ENCODE measurements at regions not wholly inside any gene's neighbourhood (a gene's known extent, or its start where the extent isn't known, plus 50 kb on each side); places are given as distances from the start of the nearest gene placed in this dataset.
"Not testable (repeated sequence)": the region's sequence is repeated elsewhere in the genome, so short reads cannot be mapped to it uniquely, and the experiment has no call there.

DNA sequence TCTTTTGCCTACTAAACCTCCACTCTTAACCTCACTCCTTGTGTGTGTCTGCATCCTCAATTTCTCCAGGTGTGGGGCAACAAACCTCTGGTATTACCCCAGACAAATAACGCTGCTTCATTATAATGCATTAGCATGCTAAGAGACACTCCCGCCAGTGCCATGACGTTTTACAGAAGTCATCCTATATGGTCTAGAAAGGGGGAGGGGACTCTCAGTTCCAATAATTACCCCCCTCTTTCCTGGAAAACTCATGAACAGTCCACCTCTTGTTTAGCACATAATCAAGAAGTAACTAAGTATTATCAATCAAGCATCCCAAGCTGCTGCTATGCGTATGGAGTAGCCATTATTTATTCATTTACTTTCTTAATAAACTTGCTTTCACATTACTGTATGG lies 364.5 kb downstream of the TYW1 start:
- Histone ChIP-seq H3K4ac (ENCODE audit: low read depth, low read length) (no peak overlapping the region), H3K27ac (ENCODE audit: low read depth, low read length) (no peak overlapping the region), H3K4me1 (ENCODE audit: control insufficient read depth, low read depth, low read length) (peaks cover 1% of the 10 kb centered on the region), H3K79me1 (ENCODE audit: low read length) (no peaks in the 10 kb centered on the region), H2AK5ac (ENCODE audit: low read length) (no peak overlapping the region), H3K27me3 (ENCODE audit: insufficient read depth, low read length, poor library complexity) (no peaks in the 10 kb centered on the region), H3K79me2 (ENCODE audit: control insufficient read depth, insufficient read depth, low read length) (no peaks in the 10 kb centered on the region), H2BK120ac (ENCODE audit: low read depth, low read length) (no peak overlapping the region), H4K8ac (ENCODE audit: low read depth, low read length) (no peak overlapping the region), H3K36me3 (ENCODE audit: control insufficient read depth, insufficient read depth, low read length) (no peaks in the 10 kb centered on the region), H3K4me3 (ENCODE audit: low read length) (no peak overlapping the region), H3K18ac (ENCODE audit: low read length) (no peak overlapping the region), H2BK5ac (ENCODE audit: low read length) (no peak overlapping the region), H3K23ac (ENCODE audit: low read length) (no peak overlapping the region), H2BK15ac (replicated peaks; ENCODE audit: low read depth) (no peak overlapping the region), H3K9ac (ENCODE audit: low read length) (no peak overlapping the region), H4K5ac (ENCODE audit: low read length) (no peak overlapping the region), H3K56ac (ENCODE audit: low read length) (no peak overlapping the region), H3K4me2 (ENCODE audit: low read length) (no peak overlapping the region)
- no CpG with 5 or more reads among the region's 4 CpGs for WGBS (ENCODE audit: extremely low coverage, insufficient coverage, low lambda C conversion rate)
- no peak for DNase-seq

DNA sequence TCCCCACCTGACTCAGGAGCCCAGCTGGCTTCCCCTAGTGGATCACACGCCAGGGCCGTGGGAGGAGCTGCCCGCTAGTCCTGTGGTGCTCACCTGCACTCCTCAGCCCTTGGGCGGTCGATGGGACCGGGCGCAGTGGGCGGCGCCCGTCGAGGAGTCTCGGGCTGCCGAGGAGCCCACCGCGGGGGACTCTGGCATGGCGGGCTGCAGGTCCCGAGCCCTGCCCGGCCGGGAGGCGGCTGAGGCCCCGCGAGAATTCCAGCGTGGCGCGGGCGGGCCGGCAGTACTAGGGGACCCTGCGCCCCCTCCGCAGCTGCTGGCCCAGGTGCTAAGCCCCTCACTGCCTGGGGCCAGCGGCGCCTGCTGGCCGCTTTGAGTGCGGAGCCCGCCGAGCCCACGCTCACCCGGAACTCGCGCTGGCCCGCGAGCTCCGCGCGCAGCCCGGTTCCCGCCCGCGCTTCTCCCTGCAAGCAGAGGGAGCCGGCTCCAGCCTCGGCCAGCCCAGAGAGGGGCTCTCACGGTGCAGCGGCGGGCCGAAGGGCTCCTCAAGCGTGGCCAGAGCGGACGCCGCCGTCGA lies 367.9 kb downstream of the TYW1 start:
- Histone ChIP-seq H3K79me2 (ENCODE audit: control insufficient read depth, insufficient read depth, low read length) (no peaks in the 10 kb centered on the region), H3K27me3 (ENCODE audit: insufficient read depth, low read length, poor library complexity) (no peaks in the 10 kb centered on the region), H3K79me1 (ENCODE audit: low read length) (no peaks in the 10 kb centered on the region), H3K9ac (ENCODE audit: low read length) (no peak overlapping the region), H3K4me1 (ENCODE audit: control insufficient read depth, low read depth, low read length) (peaks cover 1% of the 10 kb centered on the region), H3K4me3 (ENCODE audit: low read length) (no peak overlapping the region), H3K36me3 (ENCODE audit: control insufficient read depth, insufficient read depth, low read length) (no peaks in the 10 kb centered on the region), H3K18ac (ENCODE audit: low read length) (no peak overlapping the region), H4K5ac (ENCODE audit: low read length) (no peak overlapping the region), H3K56ac (ENCODE audit: low read length) (no peak overlapping the region), H2BK5ac (ENCODE audit: low read length) (no peak overlapping the region), H3K23ac (ENCODE audit: low read length) (no peak overlapping the region), H3K27ac (ENCODE audit: low read depth, low read length) (no peak overlapping the region), H3K4me2 (ENCODE audit: low read length) (no peak overlapping the region), H2BK120ac (ENCODE audit: low read depth, low read length) (no peak overlapping the region), H2AK5ac (ENCODE audit: low read length) (no peak overlapping the region), H3K4ac (ENCODE audit: low read depth, low read length) (no peak overlapping the region), H4K8ac (ENCODE audit: low read depth, low read length) (no peak overlapping the region), H2BK15ac (replicated peaks; ENCODE audit: low read depth) (no peak overlapping the region)
- DNase-seq: no peak
- no CpG with 5 or more reads among the region's 60 CpGs for WGBS (ENCODE audit: extremely low coverage, insufficient coverage, low lambda C conversion rate)

DNA sequence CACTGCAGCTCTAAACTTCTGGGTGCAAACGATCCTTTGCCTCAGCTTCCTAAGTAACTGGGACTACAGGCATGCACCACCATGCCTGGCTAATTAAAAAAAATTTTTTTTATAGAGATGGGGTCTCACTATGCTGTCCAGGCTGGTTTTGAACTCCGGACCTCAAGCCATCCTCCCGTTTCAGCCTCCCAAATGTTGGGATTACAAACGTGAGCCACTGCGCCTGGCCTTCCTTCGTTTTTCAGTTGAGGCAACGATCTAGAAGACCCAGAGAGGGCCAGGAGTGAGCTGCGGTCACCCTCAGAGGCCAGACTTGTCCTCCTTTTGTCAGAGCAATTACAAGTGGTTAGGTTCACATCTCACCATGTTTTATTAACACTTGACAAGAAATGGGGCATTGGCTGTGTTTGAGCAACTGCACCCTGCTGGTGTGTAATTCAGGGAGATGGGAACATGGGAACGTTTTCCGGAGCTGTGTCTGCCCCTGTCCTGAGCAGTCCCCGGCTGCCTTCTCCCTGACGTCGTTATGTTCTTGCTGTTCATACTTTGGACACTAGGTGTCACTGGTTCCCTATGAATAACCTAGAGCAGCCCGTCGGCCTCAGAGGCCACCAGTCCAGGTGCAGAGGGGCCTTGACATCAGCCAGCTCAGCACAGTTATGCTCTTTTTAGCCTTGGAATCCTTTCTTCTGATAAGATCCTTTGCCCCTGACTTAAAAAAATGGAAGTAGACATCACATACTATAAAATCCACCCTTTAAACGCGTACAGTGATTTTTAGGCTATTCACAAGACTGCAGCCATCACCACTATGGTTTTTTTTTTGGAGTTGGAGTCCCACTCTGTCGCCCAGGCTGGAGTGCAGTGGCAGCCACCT lies 375.0 kb downstream of the TYW1 start:
- no peak overlapping the region for H3K9ac ChIP-seq (ENCODE audit: low read length)
- no peak overlapping the region for H3K4me3 ChIP-seq (ENCODE audit: low read length)
- no peak overlapping the region for H3K4ac ChIP-seq (ENCODE audit: low read depth, low read length)
- no peaks in the 10 kb centered on the region for H3K36me3 ChIP-seq (ENCODE audit: control insufficient read depth, insufficient read depth, low read length)
- H2BK15ac ChIP-seq (replicated peaks; ENCODE audit: low read depth): no peak overlapping the region
- H3K79me2 ChIP-seq (ENCODE audit: control insufficient read depth, insufficient read depth, low read length): no peaks in the 10 kb centered on the region
- DNase-seq: peak; percentile 88
- no peaks in the 10 kb centered on the region for H3K79me1 ChIP-seq (ENCODE audit: low read length)
- H3K4me1 ChIP-seq (ENCODE audit: control insufficient read depth, low read depth, low read length): no peaks in the 10 kb centered on the region
- H2BK120ac ChIP-seq (ENCODE audit: low read depth, low read length): no peak overlapping the region
- no peak overlapping the region for H3K23ac ChIP-seq (ENCODE audit: low read length)
- H4K8ac ChIP-seq (ENCODE audit: low read depth, low read length): no peak overlapping the region
- no peak overlapping the region for H4K5ac ChIP-seq (ENCODE audit: low read length)
- H3K56ac ChIP-seq (ENCODE audit: low read length): peak overlapping the region; percentile 38
- no peaks in the 10 kb centered on the region for H3K27me3 ChIP-seq (ENCODE audit: insufficient read depth, low read length, poor library complexity)
- no peak overlapping the region for H3K27ac ChIP-seq (ENCODE audit: low read depth, low read length)
- no peak overlapping the region for H3K4me2 ChIP-seq (ENCODE audit: low read length)
- H3K18ac ChIP-seq (ENCODE audit: low read length): no peak overlapping the region
- WGBS (ENCODE audit: extremely low coverage, insufficient coverage, low lambda C conversion rate): no CpG with 5 or more reads among the region's 18 CpGs
- no peak overlapping the region for H2BK5ac ChIP-seq (ENCODE audit: low read length)
- no peak overlapping the region for H2AK5ac ChIP-seq (ENCODE audit: low read length)

DNA sequence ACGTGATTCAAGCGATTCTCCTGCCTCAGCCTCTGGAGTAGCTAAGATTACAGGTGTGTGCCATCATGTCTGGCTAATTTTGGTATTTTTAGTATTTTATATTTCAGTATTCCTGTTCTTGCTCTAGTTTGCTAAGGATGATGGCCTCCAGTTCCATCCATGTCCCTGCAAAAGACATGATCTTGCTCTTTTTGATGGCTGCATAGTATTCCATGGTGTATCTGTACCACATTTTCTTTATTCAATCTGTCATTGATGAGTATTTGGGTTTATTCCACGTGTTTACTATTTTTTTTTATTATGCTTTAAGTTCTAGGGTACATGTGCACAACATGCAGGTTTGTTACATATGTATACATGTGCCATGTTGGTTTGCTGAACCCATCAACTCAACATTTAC lies 376.8 kb downstream of the TYW1 start:
- H2BK5ac ChIP-seq (ENCODE audit: low read length); H3K27ac ChIP-seq (ENCODE audit: low read depth, low read length); H2BK120ac ChIP-seq (ENCODE audit: low read depth, low read length); H3K27me3 ChIP-seq (ENCODE audit: insufficient read depth, low read length, poor library complexity); H3K18ac ChIP-seq (ENCODE audit: low read length); H3K9ac ChIP-seq (ENCODE audit: low read length); H3K56ac ChIP-seq (ENCODE audit: low read length); H3K4ac ChIP-seq (ENCODE audit: low read depth, low read length); H2AK5ac ChIP-seq (ENCODE audit: low read length); DNase-seq; H3K79me2 ChIP-seq (ENCODE audit: control insufficient read depth, insufficient read depth, low read length); H4K8ac ChIP-seq (ENCODE audit: low read depth, low read length); H3K36me3 ChIP-seq (ENCODE audit: control insufficient read depth, insufficient read depth, low read length); H3K23ac ChIP-seq (ENCODE audit: low read length); H3K4me2 ChIP-seq (ENCODE audit: low read length); H2BK15ac ChIP-seq (replicated peaks; ENCODE audit: low read depth); H3K4me3 ChIP-seq (ENCODE audit: low read length); H3K79me1 ChIP-seq (ENCODE audit: low read length); H3K4me1 ChIP-seq (ENCODE audit: control insufficient read depth, low read depth, low read length); H4K5ac ChIP-seq (ENCODE audit: low read length): not testable (repeated sequence)
- no CpG with 5 or more reads among the region's 3 CpGs for WGBS (ENCODE audit: extremely low coverage, insufficient coverage, low lambda C conversion rate)

DNA sequence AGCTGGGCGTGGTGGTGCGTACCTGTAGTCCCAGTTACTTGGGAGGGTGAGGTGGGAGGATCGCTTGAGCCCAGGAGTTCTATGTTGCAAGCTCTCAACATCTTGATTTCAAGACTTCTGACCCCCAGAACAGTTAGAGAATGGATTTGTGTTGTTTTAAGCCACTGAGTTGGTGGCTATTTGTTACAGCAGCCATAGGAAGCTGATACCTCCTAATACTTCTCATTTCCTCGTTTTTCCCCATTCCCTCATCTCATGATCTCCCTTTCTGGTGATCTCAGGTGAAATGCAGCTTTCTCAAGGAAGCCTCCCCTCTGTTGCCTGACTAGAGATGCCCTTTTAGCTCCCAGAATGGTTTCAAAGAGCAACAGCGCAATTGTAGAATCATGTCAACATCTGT lies 378.8 kb downstream of the TYW1 start:
- Histone ChIP-seq H3K27ac (ENCODE audit: low read depth, low read length) (no peak overlapping the region), H2BK120ac (ENCODE audit: low read depth, low read length) (no peak overlapping the region), H3K18ac (ENCODE audit: low read length) (no peak overlapping the region), H4K5ac (ENCODE audit: low read length) (no peak overlapping the region), H3K23ac (ENCODE audit: low read length) (no peak overlapping the region), H3K56ac (ENCODE audit: low read length) (no peak overlapping the region), H3K79me2 (ENCODE audit: control insufficient read depth, insufficient read depth, low read length) (no peaks in the 10 kb centered on the region), H3K4me3 (ENCODE audit: low read length) (no peak overlapping the region), H3K27me3 (ENCODE audit: insufficient read depth, low read length, poor library complexity) (no peaks in the 10 kb centered on the region), H4K8ac (ENCODE audit: low read depth, low read length) (no peak overlapping the region), H3K9ac (ENCODE audit: low read length) (no peak overlapping the region), H3K79me1 (ENCODE audit: low read length) (no peaks in the 10 kb centered on the region), H2AK5ac (ENCODE audit: low read length) (no peak overlapping the region), H3K4me2 (ENCODE audit: low read length) (no peak overlapping the region), H3K4ac (ENCODE audit: low read depth, low read length) (no peak overlapping the region), H2BK15ac (replicated peaks; ENCODE audit: low read depth) (no peak overlapping the region), H3K4me1 (ENCODE audit: control insufficient read depth, low read depth, low read length) (no peaks in the 10 kb centered on the region), H2BK5ac (ENCODE audit: low read length) (no peak overlapping the region), H3K36me3 (ENCODE audit: control insufficient read depth, insufficient read depth, low read length) (no peaks in the 10 kb centered on the region)
- DNase-seq: no peak
- no CpG with 5 or more reads among the region's 5 CpGs for WGBS (ENCODE audit: extremely low coverage, insufficient coverage, low lambda C conversion rate)
